ENCODE measurements at regions not wholly inside any gene's neighbourhood (a gene's known extent, or its start where the extent isn't known, plus 50 kb on each side); places are given as distances from the start of the nearest gene placed in this dataset.

DNA sequence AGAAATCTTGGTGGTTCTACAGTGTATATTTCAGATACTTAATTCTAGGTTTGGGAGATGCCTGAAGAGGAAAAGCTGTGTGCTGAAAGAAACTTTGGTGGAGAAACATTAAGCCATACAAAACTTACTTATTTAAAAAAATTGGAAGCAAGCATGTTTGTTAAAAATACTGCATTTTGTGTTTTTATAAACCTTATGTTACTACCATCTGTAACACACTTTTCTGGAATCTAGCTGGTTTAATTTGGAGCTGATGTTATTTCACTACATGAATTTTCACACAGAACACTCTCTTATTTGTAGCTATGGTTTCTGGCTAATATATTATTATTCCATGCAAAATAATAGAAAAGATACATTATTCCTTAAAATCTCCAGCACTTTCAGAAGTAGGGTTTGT lies 710.7 kb downstream of the ADGRL2 start:
- Histone ChIP-seq H3K4me3 (ENCODE audit: low read length) (no peak overlapping the region), H3K9me3 (ENCODE audit: control insufficient read depth in 1 of 2, insufficient read depth in 1 of 2, low read length in 2 of 2) (peaks cover 0 to 4% of the 10 kb centered on the region in 2 experiments), H3K36me3 (ENCODE audit: insufficient read depth, low read length) (no peaks in the 10 kb centered on the region), H3K27ac (ENCODE audit: low read depth in 1 of 2, low read length in 2 of 2) (no peak overlapping the region), H3K27me3 (ENCODE audit: control insufficient read depth in 1 of 2, insufficient read depth in 2 of 2, low read length in 2 of 2) (no peaks in the 10 kb centered on the region), H3K4me1 (ENCODE audit: insufficient read depth, low read length) (no peaks in the 10 kb centered on the region)
- H3K27me3 Mint-ChIP-seq, result no peaks in the 10 kb centered on the region
- H3K27ac Mint-ChIP-seq, result no peak overlapping the region
- no peaks in the 10 kb centered on the region for H3K36me3 Mint-ChIP-seq (ENCODE audit: low read depth)
- ChIA-PET POLR2A (no interaction called here), CTCF (interaction anchor here (1.0 kb wide), 1 partner anchor 11 kb away, joined by 3 read pairs; no protein-coding TSS in a partner anchor)
- TF ChIP-seq, protein P1, sequence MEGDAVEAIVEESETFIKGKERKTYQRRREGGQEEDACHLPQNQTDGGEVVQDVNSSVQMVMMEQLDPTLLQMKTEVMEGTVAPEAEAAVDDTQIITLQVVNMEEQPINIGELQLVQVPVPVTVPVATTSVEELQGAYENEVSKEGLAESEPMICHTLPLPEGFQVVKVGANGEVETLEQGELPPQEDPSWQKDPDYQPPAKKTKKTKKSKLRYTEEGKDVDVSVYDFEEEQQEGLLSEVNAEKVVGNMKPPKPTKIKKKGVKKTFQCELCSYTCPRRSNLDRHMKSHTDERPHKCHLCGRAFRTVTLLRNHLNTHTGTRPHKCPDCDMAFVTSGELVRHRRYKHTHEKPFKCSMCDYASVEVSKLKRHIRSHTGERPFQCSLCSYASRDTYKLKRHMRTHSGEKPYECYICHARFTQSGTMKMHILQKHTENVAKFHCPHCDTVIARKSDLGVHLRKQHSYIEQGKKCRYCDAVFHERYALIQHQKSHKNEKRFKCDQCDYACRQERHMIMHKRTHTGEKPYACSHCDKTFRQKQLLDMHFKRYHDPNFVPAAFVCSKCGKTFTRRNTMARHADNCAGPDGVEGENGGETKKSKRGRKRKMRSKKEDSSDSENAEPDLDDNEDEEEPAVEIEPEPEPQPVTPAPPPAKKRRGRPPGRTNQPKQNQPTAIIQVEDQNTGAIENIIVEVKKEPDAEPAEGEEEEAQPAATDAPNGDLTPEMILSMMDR (IDR thresholded peaks at IDR 0.05), result no peak
- intact Hi-C loops (cut with DNase I, micrococcal nuclease), result no loop called here
- ATAC-seq (ENCODE audit: poor library complexity), result no peak
- H3K4me1 Mint-ChIP-seq (ENCODE audit: low read depth), result no peaks in the 10 kb centered on the region
- DNase-seq, result no peak
- no peak overlapping the region for H3K4me3 Mint-ChIP-seq
- H3K9me3 Mint-ChIP-seq, result no peaks in the 10 kb centered on the region

DNA sequence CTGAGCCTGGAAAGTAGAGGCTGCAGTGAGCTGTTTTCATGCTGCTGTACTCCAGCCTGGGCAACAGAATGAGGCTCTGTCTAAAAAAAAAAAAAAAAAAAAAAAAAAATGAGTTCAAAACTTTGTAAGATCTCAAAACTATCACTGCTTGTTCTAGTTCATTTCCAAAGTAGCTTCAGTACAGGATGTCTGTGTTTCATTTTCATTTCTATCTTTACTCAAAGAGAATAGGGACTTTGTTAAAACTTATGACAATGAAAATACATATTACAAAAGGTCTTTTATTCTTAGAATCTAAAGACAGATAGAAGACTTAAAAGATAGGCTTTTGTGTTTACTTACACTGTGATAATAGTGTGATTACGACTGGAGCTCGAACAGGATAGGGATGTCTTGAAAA lies 709.7 kb downstream of the ADGRL2 start:
- CTCF ChIA-PET, result no interaction called here
- no peaks in the 10 kb centered on the region for H3K4me1 ChIP-seq (ENCODE audit: insufficient read depth, low read length)
- Mint-ChIP-seq H3K4me1 (ENCODE audit: low read depth) (no peaks in the 10 kb centered on the region), H3K36me3 (ENCODE audit: low read depth) (no peaks in the 10 kb centered on the region), H3K27ac (no peak overlapping the region), H3K27me3 (no peaks in the 10 kb centered on the region), H3K9me3 (no peaks in the 10 kb centered on the region), H3K4me3 (no peak overlapping the region)
- TF ChIP-seq, protein P1 (IDR thresholded peaks at IDR 0.05), result no peak
- peaks cover 0 to 4% of the 10 kb centered on the region in 2 experiments for H3K9me3 ChIP-seq (ENCODE audit: control insufficient read depth in 1 of 2, insufficient read depth in 1 of 2, low read length in 2 of 2)
- intact Hi-C loops (cut with DNase I, micrococcal nuclease), result no loop called here
- POLR2A ChIA-PET, result no interaction called here
- ATAC-seq (ENCODE audit: poor library complexity) (no peak), DNase-seq (no peak)
- no peak overlapping the region for H3K27ac ChIP-seq (ENCODE audit: low read depth in 1 of 2, low read length in 2 of 2)
- no peaks in the 10 kb centered on the region for H3K27me3 ChIP-seq (ENCODE audit: control insufficient read depth in 1 of 2, insufficient read depth in 2 of 2, low read length in 2 of 2)
- no peaks in the 10 kb centered on the region for H3K36me3 ChIP-seq (ENCODE audit: insufficient read depth, low read length)
- no peak overlapping the region for H3K4me3 ChIP-seq (ENCODE audit: low read length)

DNA sequence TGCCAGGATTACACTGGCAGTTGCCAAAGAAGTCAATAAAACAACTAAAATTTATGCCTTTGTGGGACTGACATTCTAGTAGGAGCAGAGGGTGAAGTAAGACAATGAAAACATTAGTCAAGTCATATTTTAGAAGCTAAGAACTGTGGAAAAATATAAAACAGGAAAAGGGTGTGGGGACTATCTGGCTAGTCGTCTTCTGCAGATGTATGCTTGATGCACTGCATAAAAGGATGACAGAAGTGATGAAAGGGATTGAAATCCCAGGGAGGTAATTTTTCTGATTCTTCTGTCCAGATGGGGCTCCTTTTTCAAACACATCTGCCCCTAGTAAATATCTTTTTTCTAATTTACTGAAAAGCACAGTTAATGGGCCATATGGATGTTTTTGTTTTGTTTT lies 706.3 kb downstream of the ADGRL2 start:
- H3K4me3 Mint-ChIP-seq, result no peak overlapping the region

More for the DNA sequence above, 706.3 kb downstream of the ADGRL2 start:
- no peaks in the 10 kb centered on the region for H3K27me3 ChIP-seq (ENCODE audit: control insufficient read depth in 1 of 2, insufficient read depth in 2 of 2, low read length in 2 of 2)
- Mint-ChIP-seq H3K9me3 (no peaks in the 10 kb centered on the region), H3K27me3 (no peaks in the 10 kb centered on the region), H3K4me1 (ENCODE audit: low read depth) (no peaks in the 10 kb centered on the region), H3K27ac (no peak overlapping the region), H3K36me3 (ENCODE audit: low read depth) (no peaks in the 10 kb centered on the region)
- H3K9me3 ChIP-seq (ENCODE audit: control insufficient read depth in 1 of 2, insufficient read depth in 1 of 2, low read length in 2 of 2), result peaks cover 0 to 4% of the 10 kb centered on the region in 2 experiments
- ChIA-PET CTCF (no interaction called here), POLR2A (no interaction called here)
- H3K4me1 ChIP-seq (ENCODE audit: insufficient read depth, low read length), result no peaks in the 10 kb centered on the region
- intact Hi-C loops (cut with DNase I, micrococcal nuclease), result no loop called here
- DNase-seq (no peak), ATAC-seq (ENCODE audit: poor library complexity) (no peak)
- TF ChIP-seq, protein P1 (IDR thresholded peaks at IDR 0.05), result no peak
- H3K36me3 ChIP-seq (ENCODE audit: insufficient read depth, low read length), result no peaks in the 10 kb centered on the region
- no peak overlapping the region for H3K4me3 ChIP-seq (ENCODE audit: low read length)
- no peak overlapping the region for H3K27ac ChIP-seq (ENCODE audit: low read depth in 1 of 2, low read length in 2 of 2)
